SK-N-SH treated with all-trans-retinoic acid at 6 μM for 48 hours (cell line): ENCODE measurements at regions not wholly inside any gene's neighbourhood (a gene's known extent, or its start where the extent isn't known, plus 50 kb on each side); places are given as distances from the start of the nearest gene placed in this dataset.

ENCODE experiments used
- ATAC-seq: fragments of 200-7000 bp; cut with Tn5 transposase; 3 replicates; pipeline ENCODE4 v1.9.1; 2020; ENCODE audit warnings: mild to moderate bottlenecking, moderate library complexity
- ARNTL ChIP-seq: fragments of 450-650 bp; formaldehyde crosslinking; IDR thresholded peaks from 2 replicates; pipeline ENCODE4 v1.5.0; 2020; ENCODE audit warnings: low read depth, mild to moderate bottlenecking, moderate library complexity, borderline replicate concordance
- BACH2 ChIP-seq: fragments of 250-450 bp; sonication (Bioruptor Pico); IDR thresholded peaks from 2 replicates; pipeline ENCODE4 v1.9.0; 2021; ENCODE audit warnings: mild to moderate bottlenecking, borderline replicate concordance
- CSDC2 ChIP-seq: fragments of 250-450 bp; sonication (Bioruptor Pico); IDR thresholded peaks from 2 replicates; pipeline ENCODE4 v1.5.0; 2020; ENCODE audit warnings: mild to moderate bottlenecking, moderate library complexity
- ESRRG ChIP-seq: fragments of 250-450 bp; sonication (Bioruptor Pico); IDR thresholded peaks from 2 replicates; pipeline ENCODE4 v1.6.1; 2021; ENCODE audit warnings: mild to moderate bottlenecking
- GLIS3 ChIP-seq: fragments of 250-450 bp; sonication (Bioruptor Pico); IDR thresholded peaks from 2 replicates; pipeline ENCODE4 v1.5.0; 2020; ENCODE audit warnings: mild to moderate bottlenecking, moderate library complexity
- ISL1 ChIP-seq: fragments of 250-450 bp; sonication (Bioruptor Pico); IDR thresholded peaks from 2 replicates; pipeline ENCODE4 v2.1.2; 2022; ENCODE audit warnings: mild to moderate bottlenecking, moderate library complexity
- PPARA ChIP-seq: fragments of 250-450 bp; sonication (Bioruptor Pico); IDR thresholded peaks from 2 replicates; pipeline ENCODE4 v1.5.0; 2020; ENCODE audit warnings: mild to moderate bottlenecking, borderline replicate concordance
- RARB ChIP-seq: fragments of 250-450 bp; sonication (Bioruptor Pico); IDR thresholded peaks from 2 replicates; pipeline ENCODE4 v1.8.0; 2021; ENCODE audit warnings: mild to moderate bottlenecking, moderate library complexity
- TCF4 ChIP-seq: fragments of 250-450 bp; sonication (Bioruptor Pico); IDR thresholded peaks from 2 replicates; pipeline ENCODE4 v1.8.0; 2021; ENCODE audit warnings: mild to moderate bottlenecking, moderate library complexity, borderline replicate concordance
- ZC3H10 ChIP-seq: fragments of 250-450 bp; sonication (Bioruptor Pico); IDR thresholded peaks from 2 replicates; pipeline ENCODE4 v1.5.1; 2021; ENCODE audit warnings: mild to moderate bottlenecking, moderate library complexity
- ZFP3 ChIP-seq: fragments of 250-450 bp; sonication (Bioruptor Pico); IDR thresholded peaks from 2 replicates; pipeline ENCODE4 v1.5.0; 2020; ENCODE audit warnings: mild to moderate bottlenecking, moderate library complexity
- ZFP30 ChIP-seq: fragments of 450-650 bp; formaldehyde crosslinking; IDR thresholded peaks from 2 replicates; pipeline ENCODE4 v1.5.0; 2022; ENCODE audit warnings: mild to moderate bottlenecking, moderate library complexity
- ZNF565 ChIP-seq: fragments of 450-650 bp; formaldehyde crosslinking; conservative IDR thresholded peaks from 2 replicates; pipeline ENCODE4 v1.5.0; 2020; ENCODE audit warnings: low read depth, mild to moderate bottlenecking, moderate library complexity
- ZNF70 ChIP-seq: fragments of 450-650 bp; formaldehyde crosslinking; IDR thresholded peaks from 2 replicates; pipeline ENCODE4 v1.5.0; 2020; ENCODE audit warnings: mild to moderate bottlenecking, moderate library complexity
- ZNF8 ChIP-seq: fragments of 450-650 bp; formaldehyde crosslinking; IDR thresholded peaks from 2 replicates; pipeline ENCODE4 v1.5.0; 2020; ENCODE audit warnings: mild to moderate bottlenecking, moderate library complexity
- TF ChIP-seq, protein P1 (sequence below): fragments of 250-450 bp; sonication (Bioruptor Pico); IDR thresholded peaks from 2 replicates; pipeline ENCODE4 v1.5.1; 2020; ENCODE audit warnings: low read depth, mild to moderate bottlenecking, moderate library complexity
- TF ChIP-seq, protein P2 (sequence below): fragments of 250-450 bp; sonication (Bioruptor Pico); IDR thresholded peaks from 2 replicates; pipeline ENCODE4 v1.8.0; 2020; ENCODE audit warnings: mild to moderate bottlenecking, moderate library complexity, borderline replicate concordance
- TF ChIP-seq, protein P3 (sequence below): fragments of 250-450 bp; sonication (Bioruptor Pico); IDR thresholded peaks from 2 replicates; pipeline ENCODE4 v1.8.0; 2021; ENCODE audit warnings: low read depth, mild to moderate bottlenecking, moderate library complexity, borderline replicate concordance
- TF ChIP-seq, protein P4 (sequence below): fragments of 250-450 bp; sonication (Bioruptor Pico); IDR thresholded peaks from 2 replicates; pipeline ENCODE4 v1.5.1; 2021; ENCODE audit warnings: mild to moderate bottlenecking, moderate library complexity
- TF ChIP-seq, protein P5 (sequence below): fragments of 250-450 bp; sonication (Bioruptor Pico); IDR thresholded peaks from 2 replicates; pipeline ENCODE4 v1.5.0; 2020; ENCODE audit warnings: mild to moderate bottlenecking, moderate library complexity

DNA sequence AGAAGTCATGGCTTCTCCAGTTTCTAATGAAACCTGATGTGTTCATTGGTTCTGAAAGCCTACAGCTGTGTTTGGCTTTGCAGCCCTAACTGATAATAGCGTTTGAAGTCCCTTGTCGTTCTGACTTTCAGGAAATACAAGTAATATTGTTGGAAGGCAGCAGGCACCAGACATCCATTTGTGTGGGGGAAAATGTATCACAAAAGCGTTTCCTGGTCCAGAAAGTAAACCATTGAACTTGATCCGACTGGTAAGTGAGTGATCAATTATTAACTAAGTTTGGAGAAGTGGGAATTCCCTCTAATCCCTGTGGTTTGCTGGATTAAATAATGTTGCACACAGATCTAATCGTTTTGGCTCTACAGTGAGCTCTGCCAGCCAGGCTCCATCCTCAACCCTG, 77.3 kb upstream of the LTA4H start:
- no peak for ATAC-seq

DNA sequence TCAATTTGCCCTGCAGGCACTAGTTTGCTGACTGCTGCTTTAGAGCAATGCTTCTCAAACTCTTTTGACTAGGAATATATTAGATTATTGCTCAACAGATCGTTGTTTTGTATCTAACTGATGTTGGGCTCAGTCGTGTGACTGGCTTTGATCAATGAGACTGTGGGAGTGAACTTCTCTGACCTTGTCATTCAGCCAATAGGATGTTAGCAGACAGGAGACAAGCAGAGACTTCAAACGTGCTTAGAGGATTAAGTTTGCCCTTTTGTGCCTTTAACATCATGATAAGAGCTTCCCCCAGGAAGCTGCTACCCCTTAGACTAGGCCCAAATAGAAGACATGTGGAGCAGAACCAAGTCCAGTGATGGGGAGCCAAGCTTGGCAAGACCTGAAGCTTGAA, 76.7 kb upstream of the ELK3 start:
- TF ChIP-seq, protein P1, sequence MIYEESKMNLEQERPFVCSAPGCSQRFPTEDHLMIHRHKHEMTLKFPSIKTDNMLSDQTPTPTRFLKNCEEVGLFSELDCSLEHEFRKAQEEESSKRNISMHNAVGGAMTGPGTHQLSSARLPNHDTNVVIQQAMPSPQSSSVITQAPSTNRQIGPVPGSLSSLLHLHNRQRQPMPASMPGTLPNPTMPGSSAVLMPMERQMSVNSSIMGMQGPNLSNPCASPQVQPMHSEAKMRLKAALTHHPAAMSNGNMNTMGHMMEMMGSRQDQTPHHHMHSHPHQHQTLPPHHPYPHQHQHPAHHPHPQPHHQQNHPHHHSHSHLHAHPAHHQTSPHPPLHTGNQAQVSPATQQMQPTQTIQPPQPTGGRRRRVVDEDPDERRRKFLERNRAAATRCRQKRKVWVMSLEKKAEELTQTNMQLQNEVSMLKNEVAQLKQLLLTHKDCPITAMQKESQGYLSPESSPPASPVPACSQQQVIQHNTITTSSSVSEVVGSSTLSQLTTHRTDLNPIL (CRISPR knock-in tag), result no peak
- TF ChIP-seq, protein P2, sequence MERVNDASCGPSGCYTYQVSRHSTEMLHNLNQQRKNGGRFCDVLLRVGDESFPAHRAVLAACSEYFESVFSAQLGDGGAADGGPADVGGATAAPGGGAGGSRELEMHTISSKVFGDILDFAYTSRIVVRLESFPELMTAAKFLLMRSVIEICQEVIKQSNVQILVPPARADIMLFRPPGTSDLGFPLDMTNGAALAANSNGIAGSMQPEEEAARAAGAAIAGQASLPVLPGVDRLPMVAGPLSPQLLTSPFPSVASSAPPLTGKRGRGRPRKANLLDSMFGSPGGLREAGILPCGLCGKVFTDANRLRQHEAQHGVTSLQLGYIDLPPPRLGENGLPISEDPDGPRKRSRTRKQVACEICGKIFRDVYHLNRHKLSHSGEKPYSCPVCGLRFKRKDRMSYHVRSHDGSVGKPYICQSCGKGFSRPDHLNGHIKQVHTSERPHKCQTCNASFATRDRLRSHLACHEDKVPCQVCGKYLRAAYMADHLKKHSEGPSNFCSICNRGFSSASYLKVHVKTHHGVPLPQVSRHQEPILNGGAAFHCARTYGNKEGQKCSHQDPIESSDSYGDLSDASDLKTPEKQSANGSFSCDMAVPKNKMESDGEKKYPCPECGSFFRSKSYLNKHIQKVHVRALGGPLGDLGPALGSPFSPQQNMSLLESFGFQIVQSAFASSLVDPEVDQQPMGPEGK (CRISPR knock-in tag), result no peak
- no peak for TF ChIP-seq GLIS3 (CRISPR knock-in tag)
- ATAC-seq, result no peak

More for the DNA sequence above, 77.3 kb upstream of the LTA4H start:
- TF ChIP-seq ZNF565 (CRISPR knock-in tag), result no peak
- TF ChIP-seq BACH2 (CRISPR knock-in tag), result no peak
- TF ChIP-seq GLIS3 (CRISPR knock-in tag), result no peak
- TF ChIP-seq, protein P3, sequence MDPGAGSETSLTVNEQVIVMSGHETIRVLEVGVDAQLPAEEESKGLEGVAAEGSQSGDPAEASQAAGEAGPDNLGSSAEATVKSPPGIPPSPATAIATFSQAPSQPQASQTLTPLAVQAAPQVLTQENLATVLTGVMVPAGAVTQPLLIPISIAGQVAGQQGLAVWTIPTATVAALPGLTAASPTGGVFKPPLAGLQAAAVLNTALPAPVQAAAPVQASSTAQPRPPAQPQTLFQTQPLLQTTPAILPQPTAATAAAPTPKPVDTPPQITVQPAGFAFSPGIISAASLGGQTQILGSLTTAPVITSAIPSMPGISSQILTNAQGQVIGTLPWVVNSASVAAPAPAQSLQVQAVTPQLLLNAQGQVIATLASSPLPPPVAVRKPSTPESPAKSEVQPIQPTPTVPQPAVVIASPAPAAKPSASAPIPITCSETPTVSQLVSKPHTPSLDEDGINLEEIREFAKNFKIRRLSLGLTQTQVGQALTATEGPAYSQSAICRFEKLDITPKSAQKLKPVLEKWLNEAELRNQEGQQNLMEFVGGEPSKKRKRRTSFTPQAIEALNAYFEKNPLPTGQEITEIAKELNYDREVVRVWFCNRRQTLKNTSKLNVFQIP (CRISPR knock-in tag), result no peak
- TF ChIP-seq TCF4 (CRISPR knock-in tag), result no peak
- TF ChIP-seq CSDC2 (CRISPR knock-in tag), result no peak
- TF ChIP-seq ZNF8, result no peak
- no peak for TF ChIP-seq ZFP30
- TF ChIP-seq, protein P4, sequence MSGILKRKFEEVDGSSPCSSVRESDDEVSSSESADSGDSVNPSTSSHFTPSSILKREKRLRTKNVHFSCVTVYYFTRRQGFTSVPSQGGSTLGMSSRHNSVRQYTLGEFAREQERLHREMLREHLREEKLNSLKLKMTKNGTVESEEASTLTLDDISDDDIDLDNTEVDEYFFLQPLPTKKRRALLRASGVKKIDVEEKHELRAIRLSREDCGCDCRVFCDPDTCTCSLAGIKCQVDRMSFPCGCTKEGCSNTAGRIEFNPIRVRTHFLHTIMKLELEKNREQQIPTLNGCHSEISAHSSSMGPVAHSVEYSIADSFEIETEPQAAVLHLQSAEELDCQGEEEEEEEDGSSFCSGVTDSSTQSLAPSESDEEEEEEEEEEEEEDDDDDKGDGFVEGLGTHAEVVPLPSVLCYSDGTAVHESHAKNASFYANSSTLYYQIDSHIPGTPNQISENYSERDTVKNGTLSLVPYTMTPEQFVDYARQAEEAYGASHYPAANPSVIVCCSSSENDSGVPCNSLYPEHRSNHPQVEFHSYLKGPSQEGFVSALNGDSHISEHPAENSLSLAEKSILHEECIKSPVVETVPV (CRISPR knock-in tag), result no peak
- no peak for TF ChIP-seq ARNTL (CRISPR knock-in tag)
- TF ChIP-seq, protein P5, sequence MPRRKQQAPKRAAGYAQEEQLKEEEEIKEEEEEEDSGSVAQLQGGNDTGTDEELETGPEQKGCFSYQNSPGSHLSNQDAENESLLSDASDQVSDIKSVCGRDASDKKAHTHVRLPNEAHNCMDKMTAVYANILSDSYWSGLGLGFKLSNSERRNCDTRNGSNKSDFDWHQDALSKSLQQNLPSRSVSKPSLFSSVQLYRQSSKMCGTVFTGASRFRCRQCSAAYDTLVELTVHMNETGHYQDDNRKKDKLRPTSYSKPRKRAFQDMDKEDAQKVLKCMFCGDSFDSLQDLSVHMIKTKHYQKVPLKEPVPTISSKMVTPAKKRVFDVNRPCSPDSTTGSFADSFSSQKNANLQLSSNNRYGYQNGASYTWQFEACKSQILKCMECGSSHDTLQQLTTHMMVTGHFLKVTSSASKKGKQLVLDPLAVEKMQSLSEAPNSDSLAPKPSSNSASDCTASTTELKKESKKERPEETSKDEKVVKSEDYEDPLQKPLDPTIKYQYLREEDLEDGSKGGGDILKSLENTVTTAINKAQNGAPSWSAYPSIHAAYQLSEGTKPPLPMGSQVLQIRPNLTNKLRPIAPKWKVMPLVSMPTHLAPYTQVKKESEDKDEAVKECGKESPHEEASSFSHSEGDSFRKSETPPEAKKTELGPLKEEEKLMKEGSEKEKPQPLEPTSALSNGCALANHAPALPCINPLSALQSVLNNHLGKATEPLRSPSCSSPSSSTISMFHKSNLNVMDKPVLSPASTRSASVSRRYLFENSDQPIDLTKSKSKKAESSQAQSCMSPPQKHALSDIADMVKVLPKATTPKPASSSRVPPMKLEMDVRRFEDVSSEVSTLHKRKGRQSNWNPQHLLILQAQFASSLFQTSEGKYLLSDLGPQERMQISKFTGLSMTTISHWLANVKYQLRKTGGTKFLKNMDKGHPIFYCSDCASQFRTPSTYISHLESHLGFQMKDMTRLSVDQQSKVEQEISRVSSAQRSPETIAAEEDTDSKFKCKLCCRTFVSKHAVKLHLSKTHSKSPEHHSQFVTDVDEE (CRISPR knock-in tag), result no peak
- no peak for TF ChIP-seq ESRRG (CRISPR knock-in tag)
- TF ChIP-seq ZFP3 (CRISPR knock-in tag), result no peak
- no peak for TF ChIP-seq ZC3H10
- TF ChIP-seq, protein P1 (CRISPR knock-in tag), result no peak
- TF ChIP-seq RARB (CRISPR knock-in tag), result no peak
- TF ChIP-seq ZNF70, result no peak
- TF ChIP-seq ISL1 (CRISPR knock-in tag), result no peak
- TF ChIP-seq PPARA (CRISPR knock-in tag), result no peak
